NCI-H2227 (cell line): ENCODE measurements at regions not wholly inside any gene's neighbourhood (a gene's known extent, or its start where the extent isn't known, plus 50 kb on each side); places are given as distances from the start of the nearest gene placed in this dataset.

ENCODE experiments used
- DNase-seq: peaks from one replicate; lab custom pipeline; 2025; ENCODE audit not compliant: unreplicated experiment; lab: John Stamatoyannopoulos, UW

DNA sequence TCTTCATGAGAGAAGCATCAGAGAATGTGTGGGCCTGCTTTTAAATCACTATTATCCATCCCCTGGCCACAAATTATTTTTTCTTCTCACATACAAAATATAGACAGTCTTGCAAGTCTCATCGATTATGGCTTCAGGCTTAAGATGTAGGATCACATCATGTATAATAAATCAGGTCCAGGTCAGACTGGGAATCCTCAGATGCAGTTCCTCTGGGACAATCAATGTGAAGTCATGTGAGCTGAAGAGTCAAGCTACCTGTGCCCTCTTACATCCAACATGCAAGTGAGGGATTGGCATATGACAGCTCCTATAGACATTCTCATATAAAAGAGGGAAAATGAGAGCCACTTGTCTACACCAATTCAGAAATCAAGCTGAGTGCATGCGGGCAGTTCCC lies 631.8 kb downstream of the PTPRU start:
- no peak for DNase-seq

DNA sequence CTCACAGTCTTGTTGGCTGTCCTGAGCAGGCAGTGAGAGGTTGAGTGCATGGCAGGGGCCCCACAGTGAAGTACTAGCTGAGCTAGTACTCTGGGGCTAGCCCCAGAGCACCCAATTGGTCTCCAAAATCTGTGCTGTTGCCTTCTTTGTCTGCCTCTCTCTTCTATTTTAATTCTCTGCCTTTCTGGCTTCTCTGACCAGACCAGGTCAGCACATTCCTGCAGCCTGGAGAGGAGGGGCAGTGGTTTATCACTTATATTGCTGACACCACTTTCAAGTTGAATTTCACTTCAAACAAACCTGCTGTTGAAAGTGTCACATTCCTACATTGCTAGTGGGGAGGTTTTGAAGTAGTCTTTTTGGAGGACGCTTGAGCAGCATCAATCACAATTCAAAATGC lies 628.7 kb downstream of the PTPRU start:
- DNase-seq, result no peak

DNA sequence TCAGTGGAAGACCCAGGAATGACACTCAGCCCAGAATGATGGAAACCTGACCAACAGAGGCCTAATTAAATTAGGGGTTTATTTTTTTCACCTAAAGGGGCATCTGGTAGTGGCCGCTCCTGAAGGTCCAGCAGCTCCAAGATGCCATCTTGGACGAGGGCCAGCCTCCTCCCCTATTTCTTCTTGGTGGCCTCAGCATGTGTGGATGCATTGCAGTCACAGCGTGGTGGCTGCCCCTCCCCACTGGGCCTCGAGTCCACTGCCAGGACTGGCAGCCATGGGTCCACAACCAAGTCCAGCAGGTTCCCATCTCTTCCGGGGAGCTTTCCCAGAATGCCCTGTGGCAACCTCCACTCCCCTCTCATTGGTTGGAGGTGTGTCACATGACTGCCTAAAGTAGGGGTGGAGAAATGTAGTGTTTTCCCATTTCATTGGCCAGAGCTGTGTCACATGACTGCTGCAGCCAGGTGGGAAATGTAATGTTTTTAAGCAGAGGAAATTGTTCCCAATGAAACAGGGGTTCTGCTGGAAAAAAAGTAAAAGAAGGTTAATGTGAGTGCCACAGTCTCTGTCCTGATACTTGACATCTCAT lies 628.2 kb downstream of the PTPRU start:
- no peak for DNase-seq

DNA sequence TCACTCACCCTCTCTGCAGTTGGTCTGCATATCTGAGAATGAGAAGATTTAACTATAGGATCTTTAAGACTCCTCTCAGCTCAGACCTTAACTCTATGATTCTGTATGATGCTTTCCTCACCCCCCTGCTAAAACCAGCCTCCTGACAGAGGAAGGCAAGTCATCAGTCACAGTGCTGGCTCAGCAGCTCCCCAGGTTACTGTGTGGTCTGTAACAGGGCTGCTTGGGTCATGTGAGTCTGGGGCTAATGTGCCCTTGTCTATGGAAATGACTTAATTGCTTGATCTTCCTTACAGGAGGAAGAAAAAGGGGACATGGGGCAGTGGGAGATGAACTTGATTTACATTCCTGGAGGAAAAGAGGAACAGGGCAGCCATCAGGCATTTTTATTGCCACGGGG lies 625.6 kb downstream of the PTPRU start:
- no peak for DNase-seq

DNA sequence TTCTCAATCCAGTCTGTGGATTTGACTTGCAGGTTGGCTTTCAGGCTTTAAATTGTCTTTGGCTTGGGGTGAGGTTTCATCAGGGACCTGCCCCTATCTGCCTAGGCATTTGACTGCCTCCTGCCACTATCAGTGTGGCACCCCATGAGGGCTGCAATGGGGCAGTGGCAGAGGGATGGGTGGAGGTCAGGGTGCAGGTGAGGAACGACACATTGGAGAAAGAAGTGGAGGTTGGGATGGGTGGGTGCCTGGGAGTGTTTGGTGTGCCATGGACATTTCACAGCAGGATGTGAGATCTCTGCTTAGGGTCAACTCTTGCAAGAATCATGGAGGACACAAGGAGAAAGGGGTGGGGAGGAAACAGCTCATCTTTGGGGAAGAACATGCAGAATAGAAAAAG lies 625.1 kb downstream of the PTPRU start:
- DNase-seq, result no peak

DNA sequence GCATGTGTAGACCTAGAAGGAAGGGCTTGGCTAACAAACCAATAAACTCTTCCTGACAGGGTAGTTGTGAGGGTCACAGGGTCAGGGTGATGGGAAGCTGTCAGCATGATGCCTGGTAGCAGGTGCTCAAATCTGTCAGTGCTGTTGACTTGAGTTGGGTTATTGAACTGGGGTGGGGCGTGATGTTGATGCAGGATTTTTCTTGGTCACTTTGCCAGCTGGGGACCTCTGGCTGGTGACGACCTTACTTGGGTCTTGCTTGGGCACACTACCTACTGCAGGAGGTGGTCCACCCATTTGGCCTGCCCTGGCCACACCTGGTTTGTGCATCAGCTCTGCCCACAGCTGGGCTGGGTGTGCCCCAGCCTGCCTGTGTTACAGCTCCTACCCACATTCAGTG lies 624.4 kb downstream of the PTPRU start:
- no peak for DNase-seq

DNA sequence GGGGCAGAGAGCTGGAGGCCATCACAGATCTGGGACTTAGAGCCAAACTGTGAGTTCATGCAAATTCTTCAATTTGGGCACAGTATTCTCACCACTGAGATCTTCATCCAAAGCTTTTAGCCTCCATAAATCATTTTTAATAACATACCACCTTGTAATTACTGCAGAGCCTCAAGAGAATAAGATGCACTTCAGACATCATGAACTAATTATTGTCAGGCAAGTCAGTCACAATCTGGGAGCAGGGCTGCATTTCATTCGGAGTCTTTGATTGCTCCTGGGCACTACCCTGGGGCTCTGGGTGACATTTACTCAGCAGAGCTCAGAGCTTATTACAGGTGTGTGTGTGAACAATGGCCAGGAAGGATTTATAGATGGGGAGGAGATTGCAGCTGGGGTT lies 623.7 kb downstream of the PTPRU start:
- peak; percentile 15 for DNase-seq

DNA sequence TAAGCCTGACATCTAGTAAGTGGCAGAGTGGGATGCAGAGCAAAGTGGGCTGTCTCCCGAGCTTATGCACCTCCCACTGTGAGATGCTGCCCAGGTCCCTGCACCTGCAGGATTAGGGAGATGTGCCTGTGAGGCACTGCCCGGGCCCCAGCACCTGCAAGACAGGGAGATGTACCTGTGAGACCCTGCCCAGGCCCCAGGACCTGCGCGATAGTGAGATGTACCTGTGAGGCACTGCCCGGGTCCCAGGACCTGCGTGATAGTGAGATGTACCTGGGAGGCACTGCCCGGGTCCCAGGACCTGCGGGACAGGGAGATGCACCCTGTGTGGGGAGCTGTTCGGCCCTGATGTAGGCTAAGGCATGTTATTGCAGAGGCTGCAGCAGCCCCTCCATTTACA lies 622.8 kb downstream of the PTPRU start:
- DNase-seq, result no peak

DNA sequence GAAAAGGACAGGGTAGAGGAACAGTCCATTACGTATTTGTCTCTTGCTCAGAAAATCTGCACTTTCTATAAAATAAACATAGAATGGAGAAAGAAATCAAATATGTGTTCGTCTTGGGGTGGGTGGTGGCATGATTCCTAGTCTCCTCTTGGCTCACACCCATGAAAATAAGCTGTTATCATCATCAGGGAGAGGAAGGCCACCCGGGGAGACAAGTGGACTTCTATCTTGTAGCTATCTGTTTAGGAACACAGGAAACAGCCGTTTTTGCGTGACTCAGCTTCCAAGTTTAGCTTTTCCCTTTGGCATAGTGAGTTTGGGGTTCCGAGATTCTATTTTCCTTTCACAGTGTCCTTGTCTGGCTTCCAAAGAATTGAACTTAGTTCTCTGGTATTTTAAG lies 622.3 kb downstream of the PTPRU start:
- DNase-seq, result no peak

DNA sequence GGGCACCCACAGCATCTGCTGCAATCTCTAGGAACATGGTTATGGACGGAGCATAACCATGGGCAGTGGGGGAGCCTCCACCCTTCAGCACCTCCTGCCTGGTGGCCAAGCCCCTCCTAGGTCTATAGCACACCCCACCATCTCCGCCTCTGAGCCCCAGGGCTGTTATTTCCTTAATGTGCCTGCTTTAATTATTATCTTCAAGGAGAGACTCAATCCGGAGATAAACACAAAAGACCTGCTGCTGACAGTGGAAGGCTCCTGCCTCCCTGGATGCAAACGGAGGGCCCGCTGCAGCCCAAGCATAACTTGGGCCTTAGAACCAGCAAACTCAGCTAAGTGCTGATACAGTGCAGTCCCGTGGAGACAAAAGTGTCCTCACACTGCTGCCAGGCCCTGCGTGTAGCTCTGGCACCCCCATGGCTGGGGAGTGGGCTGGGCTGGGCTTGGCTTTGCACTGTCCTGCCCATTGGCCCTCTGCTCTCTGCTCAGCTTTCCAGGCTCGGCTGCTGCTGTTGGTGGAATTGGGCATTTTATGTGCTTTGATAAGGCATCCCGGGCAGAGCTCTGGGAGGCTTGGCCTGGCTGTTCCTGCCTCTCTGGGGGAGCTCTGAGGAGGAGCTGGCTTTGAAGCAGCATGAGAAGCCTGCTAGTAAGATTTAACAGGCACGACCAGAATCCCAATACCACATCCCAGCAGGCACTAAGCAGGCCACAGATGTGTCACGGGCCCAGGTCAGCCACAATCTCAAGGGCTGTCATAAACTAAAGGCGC lies 620.2 kb downstream of the PTPRU start:
- peak; percentile 63 for DNase-seq

DNA sequence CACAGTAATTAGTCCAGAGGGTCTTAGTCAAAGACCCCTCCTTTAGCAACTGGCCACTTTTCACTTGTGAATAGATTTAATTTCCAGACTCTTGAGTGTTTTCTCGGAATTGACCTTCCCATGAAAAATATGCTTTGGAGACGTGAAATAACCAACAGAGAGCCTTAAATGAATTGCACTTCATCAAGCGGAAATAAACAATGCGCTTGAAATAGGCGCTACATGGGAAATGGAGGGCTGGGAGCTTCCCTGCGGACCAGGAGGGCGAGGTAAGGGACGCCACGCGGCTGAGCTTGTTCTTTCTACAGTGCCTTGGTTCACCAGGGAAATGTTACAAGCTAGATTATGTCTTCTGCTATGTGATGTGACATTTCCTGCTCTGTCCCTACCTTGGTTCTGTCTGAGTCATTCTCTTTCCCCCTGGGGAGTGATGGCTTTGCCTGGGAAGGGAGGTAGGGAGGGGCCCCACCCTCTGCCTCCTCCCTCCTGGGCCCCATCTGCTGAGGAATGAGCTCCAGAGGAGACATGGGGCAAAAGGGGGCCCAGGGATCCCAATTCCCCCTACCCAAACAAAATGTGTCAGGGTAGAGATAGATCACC lies 619.3 kb downstream of the PTPRU start:
- peak; percentile 14 for DNase-seq

DNA sequence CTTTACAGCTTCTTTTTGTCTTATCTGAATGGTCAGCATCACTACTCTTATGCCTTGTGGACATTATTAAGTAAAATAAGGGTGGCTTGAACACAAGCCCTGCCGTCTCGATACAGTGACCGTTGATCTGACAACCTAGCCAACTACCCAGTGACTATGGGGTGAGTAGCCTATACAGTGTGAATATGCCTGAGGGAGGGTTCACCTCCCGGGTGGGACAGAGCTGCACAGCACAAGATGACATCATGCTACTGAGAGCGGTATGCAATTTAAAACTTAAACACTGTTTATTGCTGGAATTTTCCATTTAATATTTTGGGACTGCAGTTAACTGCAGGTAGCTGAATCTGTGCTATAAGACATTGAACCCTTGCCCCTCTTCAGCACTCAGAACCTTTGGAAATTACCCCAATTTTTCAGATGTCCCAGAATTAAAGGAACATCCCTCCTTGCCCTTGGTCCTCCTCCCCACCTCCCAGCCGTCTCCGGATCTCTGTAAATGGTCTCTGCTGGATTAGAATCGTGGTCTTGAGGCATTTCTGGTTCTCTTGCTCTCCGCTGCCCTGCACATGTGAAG lies 618.5 kb downstream of the PTPRU start:
- DNase-seq, result no peak

DNA sequence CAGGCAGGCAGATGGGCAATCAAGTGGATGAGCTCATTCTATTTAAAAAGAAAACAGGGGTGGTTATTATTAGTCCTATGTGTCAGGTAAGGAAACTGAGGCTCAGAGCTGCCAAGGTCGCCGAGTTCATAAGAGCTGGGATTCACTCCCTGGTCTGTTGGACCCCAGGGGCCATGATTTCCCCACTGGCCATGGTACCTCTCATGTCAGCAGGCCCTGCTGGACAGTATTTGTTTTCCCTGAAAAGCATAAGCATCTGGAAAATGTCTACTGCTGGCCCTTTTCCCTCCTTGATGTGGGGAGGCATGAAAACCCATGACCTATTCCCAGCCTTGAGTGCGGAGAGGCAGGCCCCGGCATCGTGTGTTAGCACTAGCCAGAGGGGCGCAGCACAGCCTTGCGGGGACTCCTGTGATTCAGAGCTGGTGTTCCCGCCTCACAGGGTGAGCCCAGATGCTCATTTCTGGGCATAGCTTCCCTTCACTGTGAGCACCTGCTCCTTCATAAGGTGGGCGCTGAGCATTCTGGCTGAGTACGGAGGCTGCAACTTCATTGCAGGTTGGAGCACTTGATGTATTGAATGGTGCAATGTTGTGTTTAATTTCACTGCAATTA lies 617.5 kb downstream of the PTPRU start:
- DNase-seq, result no peak

DNA sequence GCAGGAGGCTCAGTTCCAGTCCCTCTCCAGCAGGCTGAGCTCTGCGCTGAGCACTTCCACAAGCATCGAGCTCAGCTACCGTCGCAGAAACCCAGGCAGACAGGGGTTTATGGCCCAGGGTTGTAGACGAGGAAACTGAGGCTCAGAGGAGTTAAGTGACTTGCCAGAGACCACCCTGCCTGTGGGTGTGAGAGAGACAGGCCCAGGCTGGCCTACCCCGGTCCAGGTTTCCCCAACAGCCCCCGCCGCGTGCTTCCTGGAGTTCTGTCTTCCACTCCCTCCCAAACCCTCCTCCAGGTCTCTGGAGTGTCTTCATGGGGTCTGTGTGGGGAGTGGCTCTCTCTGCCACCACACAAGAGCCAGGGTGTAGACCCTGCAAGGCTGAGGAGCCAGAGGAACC lies 615.9 kb downstream of the PTPRU start:
- DNase-seq, result no peak

DNA sequence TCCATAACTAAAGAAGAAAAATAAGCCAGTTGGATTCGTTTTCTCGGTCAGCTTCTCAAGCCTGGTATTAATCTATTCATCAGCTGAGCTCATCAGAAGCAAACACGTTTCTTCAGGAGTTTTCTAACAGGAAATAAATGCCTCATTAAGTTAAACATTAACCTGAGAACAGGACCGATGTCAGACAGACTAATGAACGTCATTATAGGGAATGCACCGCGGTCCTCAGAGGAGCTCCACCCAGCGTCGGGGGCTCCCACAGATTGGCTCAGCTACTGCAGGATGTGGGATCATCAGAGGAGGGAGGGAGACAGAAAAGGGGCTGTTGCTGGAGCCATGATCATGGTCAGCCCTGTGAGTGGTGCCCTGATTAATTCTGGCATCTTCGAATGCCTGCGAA lies 615.4 kb downstream of the PTPRU start:
- no peak for DNase-seq

DNA sequence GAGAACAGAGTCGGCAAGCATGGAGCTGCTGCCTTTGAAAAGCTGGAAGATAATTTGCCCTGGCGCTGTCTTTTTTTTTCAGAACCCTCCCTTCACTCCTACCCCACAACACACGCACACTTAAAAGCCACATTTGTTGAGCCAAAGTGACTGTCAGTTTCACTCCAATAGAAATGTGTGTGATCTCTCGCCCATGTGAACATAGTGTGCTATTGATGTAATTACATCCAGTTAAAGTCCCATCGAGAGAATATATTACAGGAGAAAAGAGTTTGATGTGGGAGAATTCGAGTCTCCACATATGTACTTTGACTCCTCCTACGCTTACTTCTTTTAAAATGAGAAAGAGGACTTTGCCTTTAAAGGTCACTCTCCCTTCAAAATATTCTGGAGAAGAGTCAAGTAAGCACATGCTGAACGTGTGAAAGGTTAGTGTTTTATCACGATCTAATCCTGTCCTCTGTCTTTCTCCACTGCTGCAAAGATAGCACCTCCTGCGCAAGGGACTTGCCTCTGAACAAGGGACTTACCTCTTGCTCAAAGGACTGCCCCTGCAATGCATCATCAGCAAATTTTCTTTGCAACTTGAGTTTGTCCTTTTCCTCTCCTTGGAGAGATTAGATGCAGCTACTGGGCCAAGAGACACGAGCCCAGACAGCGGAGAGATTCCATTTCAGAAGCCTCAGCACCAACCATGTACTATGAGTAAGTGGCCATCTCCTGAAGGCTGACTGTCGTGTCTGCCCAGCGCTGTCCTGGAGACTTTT lies 613.9 kb downstream of the PTPRU start:
- no peak for DNase-seq

DNA sequence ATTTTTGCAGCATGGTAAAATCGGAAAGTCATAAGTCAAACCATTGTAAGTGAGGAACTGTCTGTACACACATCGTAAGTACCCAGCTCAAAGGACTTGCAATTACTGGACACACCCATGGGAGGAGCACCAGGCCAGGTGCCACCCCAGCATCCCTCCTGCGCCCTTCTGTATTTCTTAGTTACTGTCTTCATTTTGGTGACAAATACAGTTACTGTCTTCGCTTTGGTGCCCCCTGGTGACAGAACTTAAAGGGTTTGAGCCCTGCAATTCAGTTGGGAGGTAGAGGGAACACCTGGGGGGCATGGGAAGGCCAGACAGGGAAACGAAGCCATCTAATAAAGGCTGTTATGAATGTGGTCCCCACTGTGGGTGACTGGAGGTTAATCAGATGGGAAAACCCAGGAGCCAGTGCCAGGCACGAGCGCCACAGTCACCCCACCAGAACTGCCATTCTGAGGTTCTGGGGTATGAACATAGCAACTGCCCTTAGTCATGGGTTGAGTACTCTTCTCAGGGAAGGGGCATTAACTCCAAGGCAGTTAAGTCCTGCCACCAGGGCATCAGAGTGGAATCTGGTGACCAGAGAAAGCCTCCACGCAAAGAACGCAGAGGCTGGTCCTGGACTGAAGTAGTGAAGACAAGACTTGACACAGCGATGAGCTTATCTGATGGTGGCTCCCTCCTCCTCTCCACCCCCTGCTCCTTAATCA lies 612.9 kb downstream of the PTPRU start:
- peak; percentile 32 for DNase-seq

DNA sequence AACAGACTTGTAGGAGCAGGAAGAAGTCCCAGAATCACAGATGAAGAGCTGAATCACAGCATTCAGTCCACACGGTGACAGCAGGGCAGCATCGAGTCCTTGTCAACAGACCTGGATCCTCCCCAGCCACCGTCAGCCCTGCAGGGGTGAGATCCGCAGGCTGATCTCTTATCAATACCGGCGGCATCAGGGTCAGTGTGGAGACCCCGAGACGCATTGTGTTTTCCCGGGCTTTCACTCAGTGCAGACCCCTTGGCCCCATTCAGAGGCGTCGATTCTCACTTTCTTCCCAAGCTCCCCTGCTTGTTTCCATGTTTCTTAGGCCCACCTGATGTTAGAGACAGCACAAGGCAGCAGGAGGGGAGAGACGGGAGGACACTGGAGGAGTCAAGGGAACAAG lies 609.6 kb downstream of the PTPRU start:
- no peak for DNase-seq

DNA sequence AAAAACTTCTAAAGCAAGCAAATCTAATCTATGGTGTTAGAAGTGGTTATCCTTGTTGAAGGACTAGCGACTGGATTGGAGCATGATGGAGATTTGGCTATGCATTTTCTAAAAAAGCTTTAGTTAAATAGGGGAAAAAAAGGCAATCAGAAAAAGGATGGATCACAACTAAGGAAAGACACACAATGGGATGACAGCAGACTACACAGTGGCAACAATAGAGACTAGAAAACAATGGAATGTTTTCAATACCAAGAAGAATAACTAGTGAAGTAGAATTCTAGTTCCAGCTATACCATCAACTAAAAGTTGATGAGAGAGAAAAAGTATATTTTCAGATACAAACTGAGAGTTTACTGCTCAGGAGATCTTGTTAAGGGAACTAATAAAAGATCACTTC lies 605.8 kb downstream of the PTPRU start:
- no peak for DNase-seq

DNA sequence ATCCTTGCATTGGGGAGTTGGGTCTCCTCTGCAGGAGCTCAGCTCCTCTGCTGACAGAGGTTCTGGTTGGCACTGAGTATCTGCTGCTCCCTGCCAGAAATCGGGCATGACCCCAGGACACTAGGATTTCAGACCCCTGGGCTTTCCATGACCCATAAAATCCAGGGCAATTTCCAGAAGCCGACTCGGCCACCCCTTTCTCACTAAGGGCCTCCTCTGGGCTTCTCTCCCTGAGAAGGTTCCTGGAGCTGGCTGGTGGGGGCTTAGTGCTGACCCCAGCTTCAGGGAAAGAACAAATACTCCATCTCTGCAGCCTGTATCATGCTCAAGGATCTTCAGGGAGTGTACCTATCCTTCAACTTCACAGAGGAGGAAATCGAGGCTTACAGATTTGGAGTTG lies 603.4 kb downstream of the PTPRU start:
- no peak for DNase-seq
